ENCODE measurements at regions not wholly inside any gene's neighbourhood (a gene's known extent, or its start where the extent isn't known, plus 50 kb on each side); places are given as distances from the start of the nearest gene placed in this dataset.

GRCh38 chr18:39788383-39788782 lies 2166.7 kb upstream of the PIK3C3 start:
- TF ChIP-seq POLR2A (IDR thresholded peaks at IDR 0.05; ENCODE audit: extremely low read depth, insufficient read length) = no peak
- TF ChIP-seq CTCF (IDR thresholded peaks at IDR 0.05; ENCODE audit: low read depth, low read length) = no peak
- no peak for TF ChIP-seq MYC (IDR thresholded peaks at IDR 0.05; ENCODE audit: low read depth, low read length)
- no peak for TF ChIP-seq MAX (IDR thresholded peaks at IDR 0.05; ENCODE audit: low read depth, low read length)
